Lung (tissue), 11 donors: ENCODE measurements at regions not wholly inside any gene's neighbourhood (a gene's known extent, or its start where the extent isn't known, plus 50 kb on each side); places are given as distances from the start of the nearest gene placed in this dataset.

Experiments used
- ATAC-seq: fragments of 200-7000 bp; cut with Tn5 transposase; one replicate; pipeline ENCODE4 v1.9.1; 2020; ENCODE audit warnings: moderate number of reproducible peaks; ENCODE audit not compliant: insufficient read depth, low FRiP score
- DNase-seq, 3 donors: peaks; one replicate each; pipeline ENCODE4 v3.0.0-alpha.2; 2013 to 2017
- H3K27ac ChIP-seq, 2 donors: one replicate each; pipeline ENCODE4 v1.5.1; 2013; ENCODE audit warnings: mild to moderate bottlenecking in 2 of 2, moderate library complexity in 2 of 2, control low read depth in 1 of 2, inconsistent platforms in 1 of 2, low read depth in 1 of 2, low read length in 1 of 2
- H3K27me3 ChIP-seq, 3 donors: one replicate each; pipeline ENCODE4 v1.5.1; 2013; ENCODE audit warnings: low read length in 2 of 3; ENCODE audit not compliant: control insufficient read depth in 3 of 3, insufficient read depth in 3 of 3
- H3K36me3 ChIP-seq, 4 donors: one replicate each; pipeline ENCODE4 v1.5.1; 2013; ENCODE audit warnings: low read length in 4 of 4, mild to moderate bottlenecking in 1 of 4, moderate library complexity in 1 of 4; ENCODE audit not compliant: control insufficient read depth in 4 of 4, insufficient read depth in 4 of 4
- H3K4me1 ChIP-seq, 5 donors: one replicate each; pipeline ENCODE4 v1.5.1; 2013; ENCODE audit warnings: low read length in 5 of 5, mild to moderate bottlenecking in 2 of 5, moderate library complexity in 1 of 5; ENCODE audit not compliant: control insufficient read depth in 5 of 5, insufficient read depth in 5 of 5
- H3K4me3 ChIP-seq: one replicate; pipeline ENCODE4 v1.5.1; 2013; ENCODE audit warnings: mild to moderate bottlenecking, control low read depth, moderate library complexity
- H3K9ac ChIP-seq, 2 donors: one replicate each; pipeline ENCODE4 v1.5.1; 2013; ENCODE audit warnings: low read length in 2 of 2, control low read depth in 1 of 2; ENCODE audit not compliant: insufficient read depth in 1 of 2
- H3K9me3 ChIP-seq, 4 donors: one replicate each; pipeline ENCODE4 v1.5.1; 2013; ENCODE audit warnings: low read length in 3 of 4, mild to moderate bottlenecking in 1 of 4, moderate library complexity in 1 of 4; ENCODE audit not compliant: control insufficient read depth in 4 of 4, insufficient read depth in 3 of 4
- WGBS, 2 donors: extraction: QIAGEN DNeasy Blood & Tissue Kit; methylation state at CpG; one replicate each; pipeline ENCODE4 v1.1.7; 2013; 5-methylcytosine and 5-hydroxymethylcytosine counted together
- TF ChIP-seq, protein P1 (sequence below): IDR thresholded peaks from 2 replicates; pipeline ENCODE4 v1.5.1; 2012; ENCODE audit warnings: mild to moderate bottlenecking; ENCODE audit errors: control extremely low read depth, extremely low read depth
- donor health status: control.
- donor health status: control.
- donor health status: Bipolar disorder and iron deficiency.
- donor health status: healthy.
- donor health status: DM: yes; HTN: yes; CAD: no.

DNA sequence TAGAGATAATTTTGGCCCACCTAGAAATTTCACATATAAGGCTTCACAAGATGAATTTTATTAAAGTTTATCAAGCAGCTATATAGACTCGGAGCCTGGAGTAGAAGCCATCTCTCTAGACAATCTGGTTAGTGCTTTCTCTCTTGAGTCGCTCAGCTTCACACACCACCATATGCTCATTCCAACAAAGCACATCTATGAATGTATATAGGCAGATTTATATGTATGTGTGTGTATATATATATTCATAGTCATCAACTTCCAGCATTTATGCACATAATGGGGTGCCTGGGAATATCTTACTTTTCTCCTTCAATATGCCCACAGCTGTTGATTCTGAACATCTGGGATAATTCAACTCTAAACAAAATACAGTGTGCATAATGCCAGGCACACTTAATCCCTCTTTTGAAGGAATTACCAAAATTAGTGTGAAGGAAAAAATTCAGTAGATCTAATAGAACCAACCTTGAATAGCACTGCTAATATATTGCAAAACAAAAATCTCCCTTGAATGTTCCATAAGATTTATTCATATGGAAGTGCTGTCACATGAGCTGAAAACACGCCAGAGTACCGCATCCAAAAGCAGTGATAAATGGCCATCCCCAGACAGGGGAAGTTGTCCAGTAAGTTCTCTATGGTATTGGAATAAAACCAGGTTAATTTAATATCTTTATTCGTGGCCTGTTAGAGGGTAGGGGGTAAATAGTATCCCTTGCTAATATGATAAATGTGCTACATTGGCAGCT lies 56.0 kb upstream of the MOCS2 start:
- Histone ChIP-seq H3K27ac (no peak overlapping the region), H3K9me3 (no peaks in the 10 kb centered on the region), H3K9ac (no peak overlapping the region), H3K27me3 (no peaks in the 10 kb centered on the region), H3K36me3 (no peaks in the 10 kb centered on the region), H3K4me1 (peaks cover 0 to 20% (median 7%) of the 10 kb centered on the region in 5 donors), H3K4me3 (no peak overlapping the region)
- DNase-seq (peak; percentile 17 to 85 (median 80)), ATAC-seq (no peak)
- WGBS, 2 donors: 72 to 85% methylated on average over 5 of the region's 5 CpGs
- TF ChIP-seq, protein P1, sequence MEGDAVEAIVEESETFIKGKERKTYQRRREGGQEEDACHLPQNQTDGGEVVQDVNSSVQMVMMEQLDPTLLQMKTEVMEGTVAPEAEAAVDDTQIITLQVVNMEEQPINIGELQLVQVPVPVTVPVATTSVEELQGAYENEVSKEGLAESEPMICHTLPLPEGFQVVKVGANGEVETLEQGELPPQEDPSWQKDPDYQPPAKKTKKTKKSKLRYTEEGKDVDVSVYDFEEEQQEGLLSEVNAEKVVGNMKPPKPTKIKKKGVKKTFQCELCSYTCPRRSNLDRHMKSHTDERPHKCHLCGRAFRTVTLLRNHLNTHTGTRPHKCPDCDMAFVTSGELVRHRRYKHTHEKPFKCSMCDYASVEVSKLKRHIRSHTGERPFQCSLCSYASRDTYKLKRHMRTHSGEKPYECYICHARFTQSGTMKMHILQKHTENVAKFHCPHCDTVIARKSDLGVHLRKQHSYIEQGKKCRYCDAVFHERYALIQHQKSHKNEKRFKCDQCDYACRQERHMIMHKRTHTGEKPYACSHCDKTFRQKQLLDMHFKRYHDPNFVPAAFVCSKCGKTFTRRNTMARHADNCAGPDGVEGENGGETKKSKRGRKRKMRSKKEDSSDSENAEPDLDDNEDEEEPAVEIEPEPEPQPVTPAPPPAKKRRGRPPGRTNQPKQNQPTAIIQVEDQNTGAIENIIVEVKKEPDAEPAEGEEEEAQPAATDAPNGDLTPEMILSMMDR: no peak

DNA sequence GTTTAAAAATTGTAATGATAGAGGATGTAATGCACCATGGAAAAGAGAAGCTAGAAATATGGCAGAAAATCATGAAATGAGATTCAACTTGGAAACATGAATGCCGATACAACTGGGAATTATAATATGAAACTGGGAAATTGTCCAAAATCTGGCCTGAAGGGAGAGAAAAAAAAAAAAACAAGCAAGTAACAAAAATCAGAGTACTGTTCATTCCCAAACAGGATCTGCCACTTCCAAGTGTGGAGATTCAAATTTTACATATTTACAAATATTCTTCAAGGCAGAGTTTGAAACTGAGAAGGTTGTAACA lies 56.6 kb upstream of the MOCS2 start:
- 56 to 83% methylated on average over 1 of the region's 1 CpG for WGBS, 2 donors
- Histone ChIP-seq H3K9ac (no peak overlapping the region), H3K36me3 (no peaks in the 10 kb centered on the region), H3K4me1 (peaks cover 0 to 20% (median 7%) of the 10 kb centered on the region in 5 donors), H3K27me3 (no peaks in the 10 kb centered on the region), H3K9me3 (no peaks in the 10 kb centered on the region), H3K27ac (no peak overlapping the region), H3K4me3 (no peak overlapping the region)
- DNase-seq (peak in 2 of 3 donors; percentile 87 to 89), ATAC-seq (no peak)
- TF ChIP-seq, protein P1: no peak

DNA sequence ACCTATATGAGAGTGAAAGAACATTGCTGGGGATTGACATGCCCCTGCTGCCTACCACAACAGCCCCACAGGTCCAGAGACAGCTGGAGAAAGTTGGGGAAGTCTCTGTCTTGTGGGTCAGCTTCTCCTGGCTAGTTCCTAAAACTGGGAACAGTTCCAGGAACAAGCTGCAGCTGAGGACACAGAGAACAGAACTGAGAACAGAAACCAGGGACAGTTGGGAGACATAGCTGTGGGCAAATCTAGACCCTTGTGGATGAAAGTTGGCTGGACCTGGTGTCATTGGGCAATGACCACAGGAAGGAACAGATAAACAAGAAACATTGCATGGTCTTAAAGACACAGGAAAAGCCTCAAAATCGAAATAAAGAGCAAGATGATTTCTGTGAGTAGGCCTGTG lies 58.3 kb upstream of the MOCS2 start:
- H3K4me3 ChIP-seq: no peak overlapping the region
- TF ChIP-seq, protein P1: no peak
- no peak overlapping the region for H3K9ac ChIP-seq
- peaks cover 0 to 20% (median 7%) of the 10 kb centered on the region in 5 donors for H3K4me1 ChIP-seq
- H3K27ac ChIP-seq: no peak overlapping the region
- peak; percentile 53 for ATAC-seq
- 20 to 28% methylated on average over 1 of the region's 1 CpG for WGBS, 2 donors
- DNase-seq: peak; percentile 28 to 56 (median 34)
- H3K36me3 ChIP-seq: no peaks in the 10 kb centered on the region
- H3K27me3 ChIP-seq: no peaks in the 10 kb centered on the region
- H3K9me3 ChIP-seq: no peaks in the 10 kb centered on the region

DNA sequence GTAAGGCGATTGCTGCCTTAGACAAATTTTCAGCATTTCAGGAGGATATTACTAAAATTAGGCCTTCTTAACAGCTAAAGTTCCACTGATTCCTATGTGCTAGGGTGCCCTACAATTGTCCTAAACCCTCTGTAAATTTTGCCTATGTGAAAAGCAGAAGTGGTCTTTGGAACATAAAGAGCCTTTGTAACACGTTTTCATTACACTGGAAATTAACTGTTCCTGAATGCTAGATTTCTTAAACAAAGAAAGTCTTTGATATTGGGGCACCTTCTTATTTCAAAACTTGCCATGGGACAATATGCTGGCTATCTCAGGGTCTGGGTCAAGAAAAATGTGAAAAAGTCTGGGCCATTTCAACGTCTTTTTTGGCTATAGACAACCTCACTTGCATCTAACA lies 60.4 kb upstream of the MOCS2 start:
- ATAC-seq: no peak
- Histone ChIP-seq H3K4me1 (peaks cover 0 to 13% (median 3%) of the 10 kb centered on the region in 5 donors), H3K4me3 (no peak overlapping the region), H3K27me3 (no peaks in the 10 kb centered on the region), H3K27ac (no peak overlapping the region), H3K36me3 (no peaks in the 10 kb centered on the region), H3K9ac (no peak overlapping the region), H3K9me3 (no peaks in the 10 kb centered on the region)
- TF ChIP-seq, protein P1: no peak
- no peak for DNase-seq
- WGBS, 2 donors: 66 to 73% methylated on average over 3 of the region's 3 CpGs
